ENCODE measurements at regions not wholly inside any gene's neighbourhood (a gene's known extent, or its start where the extent isn't known, plus 50 kb on each side); places are given as distances from the start of the nearest gene placed in this dataset.

GRCh38 chr7:47653550-47654411 lies 71.9 kb upstream of the TNS3 start:
- Histone ChIP-seq H3K4me3 (ENCODE audit: low read depth, low read length, poor library complexity, severe bottlenecking) (no peak overlapping the region), H3K4me2 (ENCODE audit: low read length) (no peak overlapping the region), H2AFZ (ENCODE audit: low read length) (no peak overlapping the region; the same call in 1 of the 2 replicates), H3K27ac (ENCODE audit: low read depth, low read length, poor library complexity, severe bottlenecking) (no peak overlapping the region), H3K9me2 (ENCODE audit: insufficient read depth, low read length) (no peaks in the 10 kb centered on the region), H4K20me1 (ENCODE audit: insufficient read depth, low read length) (no peaks in the 10 kb centered on the region), H3K4me1 (ENCODE audit: insufficient read depth, low read length, poor library complexity, severe bottlenecking) (no peaks in the 10 kb centered on the region), H3K9me3 (ENCODE audit: low read length) (no peaks in the 10 kb centered on the region), H3K79me2 (ENCODE audit: insufficient read depth, low read depth, low read length) (no peaks in the 10 kb centered on the region), H3K36me3 (ENCODE audit: insufficient read depth, low read length) (no peaks in the 10 kb centered on the region)
- POLR2A ChIA-PET = interaction anchor here (0.7 to 1.4 kb wide), 5 partner anchors 12 to 83 kb away, joined by 3 to 5 read pairs (median 4); no protein-coding TSS in a partner anchor
- CTCF ChIA-PET (ENCODE audit: unreplicated experiment) = interaction anchor here (0.5 to 0.6 kb wide), 2 partner anchors 23 to 167 kb away, joined by 3 read pairs; no protein-coding TSS in a partner anchor
- intact Hi-C loops (cut with micrococcal nuclease; ENCODE audit: unreplicated experiment) = no loop called here
- no peak for DNase-seq (ENCODE audit: low spot score)
- TF ChIP-seq EZH2phosphoT487 (IDR thresholded peaks at IDR 0.05; ENCODE audit: borderline replicate concordance, low read depth, low read length) = no peak
- TF ChIP-seq, protein P1, sequence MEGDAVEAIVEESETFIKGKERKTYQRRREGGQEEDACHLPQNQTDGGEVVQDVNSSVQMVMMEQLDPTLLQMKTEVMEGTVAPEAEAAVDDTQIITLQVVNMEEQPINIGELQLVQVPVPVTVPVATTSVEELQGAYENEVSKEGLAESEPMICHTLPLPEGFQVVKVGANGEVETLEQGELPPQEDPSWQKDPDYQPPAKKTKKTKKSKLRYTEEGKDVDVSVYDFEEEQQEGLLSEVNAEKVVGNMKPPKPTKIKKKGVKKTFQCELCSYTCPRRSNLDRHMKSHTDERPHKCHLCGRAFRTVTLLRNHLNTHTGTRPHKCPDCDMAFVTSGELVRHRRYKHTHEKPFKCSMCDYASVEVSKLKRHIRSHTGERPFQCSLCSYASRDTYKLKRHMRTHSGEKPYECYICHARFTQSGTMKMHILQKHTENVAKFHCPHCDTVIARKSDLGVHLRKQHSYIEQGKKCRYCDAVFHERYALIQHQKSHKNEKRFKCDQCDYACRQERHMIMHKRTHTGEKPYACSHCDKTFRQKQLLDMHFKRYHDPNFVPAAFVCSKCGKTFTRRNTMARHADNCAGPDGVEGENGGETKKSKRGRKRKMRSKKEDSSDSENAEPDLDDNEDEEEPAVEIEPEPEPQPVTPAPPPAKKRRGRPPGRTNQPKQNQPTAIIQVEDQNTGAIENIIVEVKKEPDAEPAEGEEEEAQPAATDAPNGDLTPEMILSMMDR (conservative IDR thresholded peaks at IDR 0.05; ENCODE audit: low read length) = no peak
- BruUV-seq (replicated peaks) = no TSS peak

DNA sequence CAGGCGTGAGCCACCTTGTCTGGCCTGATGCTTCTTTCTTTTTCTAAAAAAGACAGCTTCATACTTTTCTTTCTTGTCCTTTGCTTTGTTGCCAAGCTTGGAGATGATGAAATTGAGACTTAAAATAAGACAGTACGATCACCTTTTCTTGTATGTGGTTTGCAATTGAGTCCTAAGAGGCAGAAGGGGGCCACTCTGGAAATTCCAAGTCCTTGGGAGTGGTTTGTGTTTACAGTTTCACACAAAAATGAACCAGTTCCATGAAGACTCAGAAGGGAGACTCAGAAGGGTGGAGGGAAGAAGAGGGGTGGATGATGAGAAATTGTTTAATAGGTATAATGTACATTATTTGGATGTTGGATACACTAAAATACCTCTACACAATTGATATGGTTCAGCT lies 70.7 kb upstream of the TNS3 start:
- Histone ChIP-seq H3K4me3 (ENCODE audit: low read depth, low read length, poor library complexity, severe bottlenecking) (no peak overlapping the region), H2AFZ (ENCODE audit: low read length) (no peak overlapping the region), H3K79me2 (ENCODE audit: insufficient read depth, low read depth, low read length) (no peaks in the 10 kb centered on the region), H3K9me2 (ENCODE audit: insufficient read depth, low read length) (no peaks in the 10 kb centered on the region), H4K20me1 (ENCODE audit: insufficient read depth, low read length) (no peaks in the 10 kb centered on the region), H3K4me1 (ENCODE audit: insufficient read depth, low read length, poor library complexity, severe bottlenecking) (peaks cover 5% of the 10 kb centered on the region), H3K9me3 (ENCODE audit: low read length) (no peaks in the 10 kb centered on the region), H3K4me2 (ENCODE audit: low read length) (no peak overlapping the region), H3K27ac (ENCODE audit: low read depth, low read length, poor library complexity, severe bottlenecking) (no peak overlapping the region), H3K36me3 (ENCODE audit: insufficient read depth, low read length) (no peaks in the 10 kb centered on the region)
- TF ChIP-seq, protein P1 (conservative IDR thresholded peaks at IDR 0.05; ENCODE audit: low read length) = no peak
- no peak for TF ChIP-seq EZH2phosphoT487 (IDR thresholded peaks at IDR 0.05; ENCODE audit: borderline replicate concordance, low read depth, low read length)
- BruUV-seq (replicated peaks) = no TSS peak
- intact Hi-C loops (cut with micrococcal nuclease; ENCODE audit: unreplicated experiment) = no loop called here
- CTCF ChIA-PET (ENCODE audit: unreplicated experiment) = interaction anchor here (1.0 kb wide), 1 partner anchor 11 kb away, joined by 18 read pairs; no protein-coding TSS in a partner anchor
- no peak for DNase-seq (ENCODE audit: low spot score)
- POLR2A ChIA-PET = interaction anchor here (1.4 kb wide), 1 partner anchor 15 kb away, joined by 3 read pairs; no protein-coding TSS in a partner anchor

Data from OCI-LY7 (cell line).